Spleen (tissue), 7 donors: ENCODE measurements at regions not wholly inside any gene's neighbourhood (a gene's known extent, or its start where the extent isn't known, plus 50 kb on each side); places are given as distances from the start of the nearest gene placed in this dataset.
A peak's percentile ranks its signal among the peaks of the same experiment; 100 is the strongest.

ENCODE experiments used
- CTCF ChIP-seq, 11 experiments: fragments of 200-600 bp in 7 of 11; fragments of 450-650 bp in 4 of 11; sonication (generic) in 4 of 11; IDR thresholded peaks in 8 of 11; conservative IDR thresholded peaks in 3 of 11; 1 replicate in 7 of 11; 2 replicates in 4 of 11; pipeline versions ENCODE4 v1.4.0 to v1.8.0; 2016 to 2021; ENCODE audit warnings: antibody characterized with exemption in 11 of 11, inconsistent platforms in 4 of 11, mild to moderate bottlenecking in 1 of 11
- POLR2A ChIP-seq, 3 donors: fragments of 450-650 bp; IDR thresholded peaks; one replicate each; pipeline ENCODE4 v1.5.1; 2017; ENCODE audit warnings: antibody characterized with exemption in 3 of 3, mild to moderate bottlenecking in 1 of 3
- POLR2AphosphoS5 ChIP-seq, 3 donors: sonication (generic); formaldehyde crosslinking; IDR thresholded peaks; one replicate each; pipeline ENCODE4 v1.5.1; 2017; ENCODE audit warnings: antibody characterized with exemption in 3 of 3
- donor health status: DM: no; HTN: no; CAD: no; lungs with moderate emphysema.
- donor health status: DM: no; HTN: no; CAD: no.
- donor health status: DM: no; HTN: no; CAD: no.

GRCh38 chr2:58871469-58872142, 630.5 kb upstream of the FANCL start:
- no peak for TF ChIP-seq POLR2AphosphoS5 (IDR thresholded peaks at IDR 0.05)
- peak in 2 of 11 experiments; percentile 10 to 21 for TF ChIP-seq CTCF (IDR thresholded peaks at IDR 0.05 in 8 of 11, conservative IDR thresholded peaks at IDR 0.05 in 3 of 11)
- TF ChIP-seq POLR2A (IDR thresholded peaks at IDR 0.05), result no peak
